GM19043 (cell line): ENCODE measurements at regions not wholly inside any gene's neighbourhood (a gene's known extent, or its start where the extent isn't known, plus 50 kb on each side); places are given as distances from the start of the nearest gene placed in this dataset.
"Not testable (repeated sequence)": the region's sequence is repeated elsewhere in the genome, so short reads cannot be mapped to it uniquely, and the experiment has no call there.

ENCODE experiments used
- ATAC-seq: cut with Tn5 transposase; IDR thresholded peaks from one replicate; pipeline ENCODE4 v1.9.1; 2021; ENCODE audit warnings: low read depth; ENCODE audit not compliant: unreplicated experiment

DNA sequence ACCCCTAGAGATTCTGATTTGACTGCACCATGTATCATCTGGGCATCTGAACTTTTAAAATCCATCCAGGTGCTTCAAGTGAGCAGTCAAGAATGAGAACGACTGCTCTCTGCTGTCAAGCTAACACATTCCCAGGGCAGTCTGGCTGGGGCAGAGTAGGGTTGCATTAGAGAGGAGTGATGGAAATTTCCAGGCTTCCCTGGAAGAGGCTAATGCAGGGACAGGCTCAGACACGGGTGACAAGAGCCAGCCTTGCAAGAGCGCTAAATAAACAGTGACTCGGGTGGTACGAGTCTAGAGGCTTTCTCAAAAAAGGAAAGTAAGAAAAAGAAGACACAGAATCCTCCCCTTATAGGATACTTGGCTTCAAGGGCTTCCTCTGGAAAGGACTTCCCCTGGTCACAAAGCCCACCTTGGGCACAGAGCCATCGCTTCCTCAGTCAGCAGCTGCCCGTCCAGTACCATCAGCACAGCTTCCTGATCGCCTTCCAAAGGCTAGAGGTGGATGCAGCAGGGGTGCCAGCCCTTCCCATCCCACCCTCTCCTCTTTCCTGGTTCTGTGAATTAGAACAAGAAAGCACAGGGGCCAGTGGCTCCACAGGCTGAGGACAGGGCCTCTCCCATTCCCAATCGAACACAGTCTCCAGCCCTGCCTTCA is 177.4 kb upstream of the RREB1 start:
- ATAC-seq = no peak

DNA sequence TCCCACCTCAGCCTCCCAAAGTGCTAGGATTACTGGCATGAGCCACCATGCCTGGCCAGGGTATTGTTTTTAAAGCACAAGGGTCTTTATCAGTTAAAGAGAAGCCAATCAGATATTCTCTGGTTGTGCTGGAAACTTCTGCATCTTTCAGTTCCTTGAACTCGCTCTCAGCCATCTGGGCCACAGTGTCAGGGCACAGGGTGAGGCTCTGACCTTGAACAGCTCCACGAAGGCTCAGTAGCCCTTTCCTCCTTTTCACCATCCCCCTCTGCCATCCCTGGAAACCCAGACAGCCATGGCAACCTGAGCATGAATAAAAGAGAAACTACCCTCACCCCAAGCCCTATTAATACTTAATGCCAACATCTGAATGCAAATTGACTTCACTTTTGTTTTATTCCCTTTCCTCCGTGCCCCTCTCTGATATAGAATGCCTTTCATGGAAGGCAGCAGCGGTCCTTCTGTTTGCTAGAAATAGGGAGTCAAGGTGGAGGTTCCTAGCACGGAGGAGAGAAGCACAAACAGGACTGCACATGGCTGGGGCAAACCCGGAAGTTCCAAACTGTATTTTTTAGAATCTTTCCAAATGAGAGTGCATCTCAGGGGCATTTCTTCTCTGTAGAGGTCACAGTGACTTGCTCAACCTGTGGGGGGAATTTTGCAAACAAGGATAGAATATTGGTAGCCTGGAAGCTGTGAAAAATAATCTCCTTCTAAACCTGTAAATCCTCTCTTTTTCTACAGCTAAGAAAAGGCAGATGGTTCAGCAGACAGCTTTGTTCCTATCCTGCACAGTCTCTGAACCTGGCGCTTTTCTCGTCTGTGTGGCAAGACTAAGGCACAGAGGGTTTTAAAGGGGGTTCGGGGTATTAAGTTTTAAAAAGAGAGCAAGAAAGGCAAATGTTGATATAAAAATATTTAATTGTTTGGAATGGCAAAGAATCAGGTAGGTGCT is 176.4 kb upstream of the RREB1 start:
- ATAC-seq = peak; percentile 53

DNA sequence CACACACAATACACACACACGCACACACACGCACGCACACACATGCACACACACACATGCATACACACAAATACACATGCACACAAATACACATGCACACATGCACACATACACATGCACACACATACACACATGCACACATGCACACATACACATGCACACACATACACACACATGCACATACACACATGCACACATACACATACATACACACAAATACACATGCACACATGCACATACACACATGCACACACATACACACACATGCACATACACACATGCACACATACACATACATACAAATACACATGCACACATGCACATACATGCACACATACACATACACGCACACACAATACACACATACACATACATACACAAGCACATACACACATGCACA is 175.4 kb upstream of the RREB1 start:
- no peak for ATAC-seq

DNA sequence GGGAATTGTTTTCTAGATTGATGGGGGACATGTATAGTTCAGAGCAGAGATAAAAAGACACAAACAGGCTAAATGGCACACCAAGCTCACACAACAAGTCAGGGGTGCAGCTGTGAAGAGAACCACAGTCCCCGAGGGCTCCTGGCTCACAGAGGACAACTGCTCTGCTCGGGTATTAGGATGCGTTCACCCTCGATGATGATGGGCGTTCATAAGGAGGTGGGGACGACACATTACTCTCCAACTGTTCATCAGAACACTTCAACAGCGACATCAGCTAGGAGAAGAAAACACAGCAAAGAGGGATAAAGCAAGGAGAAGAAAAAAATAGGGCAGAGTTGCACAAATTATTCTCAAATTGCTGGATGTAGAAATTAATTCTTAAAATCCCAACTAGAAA is 174.8 kb upstream of the RREB1 start:
- no peak for ATAC-seq

DNA sequence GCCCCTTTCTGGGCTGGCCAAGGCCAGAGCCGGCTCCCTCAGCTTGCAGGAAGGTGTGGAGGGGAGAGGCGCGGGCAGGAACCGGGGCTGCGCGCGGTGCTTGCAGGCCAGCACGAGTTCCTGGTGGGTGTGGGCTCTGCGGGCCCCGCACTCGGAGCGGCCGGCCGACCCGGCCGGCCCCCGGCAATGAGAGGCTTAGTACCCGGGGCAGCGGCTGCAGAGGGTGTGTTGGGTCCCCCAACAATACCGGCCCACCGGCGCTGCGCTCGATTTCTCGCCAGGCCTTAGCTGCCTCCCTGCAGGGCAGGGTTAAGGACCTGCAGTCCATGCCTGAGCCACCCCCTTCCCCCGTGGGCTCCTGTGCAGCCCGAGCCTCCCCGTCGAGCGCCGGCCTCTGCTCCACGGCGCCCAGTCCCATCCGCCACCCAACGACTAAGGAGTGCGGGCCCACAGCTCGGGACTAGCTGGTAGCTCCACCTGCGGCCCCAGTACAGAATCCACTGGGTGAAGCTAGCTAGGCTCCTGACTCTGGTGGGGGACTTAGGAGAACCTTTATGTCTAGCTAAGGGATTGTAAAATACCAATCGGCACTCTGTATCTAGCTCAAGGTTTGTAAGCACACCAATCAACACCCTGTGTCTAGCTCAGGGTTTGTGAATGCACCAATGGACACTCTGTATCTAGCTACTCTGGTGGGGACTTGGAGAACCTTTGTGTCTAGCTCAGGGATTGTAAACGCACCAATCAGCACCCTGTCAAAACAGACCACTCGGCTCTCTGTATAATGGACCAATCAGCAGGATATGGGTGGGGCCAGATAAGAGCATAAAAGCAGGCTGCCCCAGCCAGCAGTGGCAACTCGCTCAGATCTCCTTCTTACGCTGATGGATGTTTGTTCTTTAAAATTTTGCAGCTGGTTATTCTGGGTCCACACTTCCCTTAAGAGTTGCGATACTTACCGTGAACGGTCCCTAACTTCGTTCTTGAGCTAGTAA is 167.4 kb upstream of the RREB1 start:
- ATAC-seq = no peak

DNA sequence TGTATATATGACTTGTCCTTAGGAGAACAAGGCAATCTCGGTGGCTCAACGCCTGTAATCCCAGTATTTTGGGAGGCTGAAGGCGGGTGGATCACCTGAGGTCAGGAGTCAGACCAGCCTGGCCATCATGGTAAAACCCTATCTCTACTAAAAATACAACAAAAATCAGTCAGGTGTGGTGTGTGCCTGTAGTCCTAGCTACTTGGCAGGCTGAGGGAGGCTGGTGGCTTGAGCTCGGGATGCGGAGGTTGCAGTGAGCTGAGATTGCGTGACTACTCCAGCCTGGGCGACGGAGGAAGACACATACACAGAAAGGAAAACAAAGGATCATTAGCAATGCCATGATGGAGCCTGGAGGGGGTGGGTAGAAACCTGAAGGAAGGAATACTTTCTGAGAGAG is 166.6 kb upstream of the RREB1 start:
- no peak for ATAC-seq

DNA sequence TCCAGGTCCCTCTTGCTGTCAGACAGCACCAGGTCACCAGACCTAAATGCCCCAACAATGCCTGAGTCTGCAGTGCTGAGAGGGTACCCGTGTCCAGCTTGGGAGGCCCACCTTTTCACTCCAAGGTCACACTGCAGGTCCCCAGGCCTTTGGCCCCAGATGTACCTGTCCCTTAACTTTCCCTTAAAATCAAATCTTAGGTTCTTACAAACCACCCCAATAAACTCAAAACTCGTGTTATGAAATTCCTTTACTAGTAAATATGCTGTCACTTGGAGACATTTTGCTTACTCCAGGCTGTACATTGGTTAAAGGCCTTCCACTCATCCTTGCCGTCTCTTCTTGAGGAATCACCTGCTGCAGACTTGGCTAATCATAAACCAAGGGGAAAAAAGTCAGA is 165.7 kb upstream of the RREB1 start:
- no peak for ATAC-seq

DNA sequence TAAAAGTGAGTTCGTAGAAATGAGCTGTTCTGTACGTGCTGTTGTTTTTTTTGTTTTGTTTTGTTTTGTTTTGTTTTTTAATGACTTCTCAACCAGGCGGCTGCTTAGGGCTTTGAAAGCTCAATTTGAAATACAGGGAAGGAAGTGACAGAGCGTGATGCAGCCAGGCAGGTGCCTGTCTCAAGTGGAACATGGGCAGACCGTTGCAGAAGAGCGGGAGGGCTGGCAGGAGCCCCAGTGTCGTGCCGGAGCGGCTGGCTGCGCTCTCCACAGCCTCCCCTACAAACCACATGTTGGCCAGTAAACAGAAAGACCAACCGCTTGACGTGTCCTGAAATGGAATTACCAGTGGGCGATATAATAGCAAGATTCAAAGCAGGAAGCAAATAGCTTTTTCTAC is 164.9 kb upstream of the RREB1 start:
- peak; percentile 77 for ATAC-seq

DNA sequence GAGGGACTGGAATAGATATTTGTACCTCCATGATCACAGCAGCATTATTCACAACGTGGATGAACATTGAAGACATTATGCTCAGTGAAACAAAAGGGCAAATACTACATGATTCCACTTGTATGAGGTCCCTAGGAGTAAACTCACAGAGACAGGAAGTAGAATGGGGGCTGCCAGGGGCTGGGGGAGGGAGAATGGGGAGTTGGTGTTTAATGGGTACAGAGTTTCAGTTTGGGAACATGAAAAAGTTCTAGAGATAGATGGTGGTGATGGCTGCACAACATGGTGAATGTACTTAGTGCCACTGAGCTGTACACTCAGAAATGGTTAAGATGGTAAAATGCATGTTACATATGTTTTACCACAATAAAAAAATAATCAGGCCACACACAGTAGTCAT is 164.3 kb upstream of the RREB1 start:
- ATAC-seq = no peak

DNA sequence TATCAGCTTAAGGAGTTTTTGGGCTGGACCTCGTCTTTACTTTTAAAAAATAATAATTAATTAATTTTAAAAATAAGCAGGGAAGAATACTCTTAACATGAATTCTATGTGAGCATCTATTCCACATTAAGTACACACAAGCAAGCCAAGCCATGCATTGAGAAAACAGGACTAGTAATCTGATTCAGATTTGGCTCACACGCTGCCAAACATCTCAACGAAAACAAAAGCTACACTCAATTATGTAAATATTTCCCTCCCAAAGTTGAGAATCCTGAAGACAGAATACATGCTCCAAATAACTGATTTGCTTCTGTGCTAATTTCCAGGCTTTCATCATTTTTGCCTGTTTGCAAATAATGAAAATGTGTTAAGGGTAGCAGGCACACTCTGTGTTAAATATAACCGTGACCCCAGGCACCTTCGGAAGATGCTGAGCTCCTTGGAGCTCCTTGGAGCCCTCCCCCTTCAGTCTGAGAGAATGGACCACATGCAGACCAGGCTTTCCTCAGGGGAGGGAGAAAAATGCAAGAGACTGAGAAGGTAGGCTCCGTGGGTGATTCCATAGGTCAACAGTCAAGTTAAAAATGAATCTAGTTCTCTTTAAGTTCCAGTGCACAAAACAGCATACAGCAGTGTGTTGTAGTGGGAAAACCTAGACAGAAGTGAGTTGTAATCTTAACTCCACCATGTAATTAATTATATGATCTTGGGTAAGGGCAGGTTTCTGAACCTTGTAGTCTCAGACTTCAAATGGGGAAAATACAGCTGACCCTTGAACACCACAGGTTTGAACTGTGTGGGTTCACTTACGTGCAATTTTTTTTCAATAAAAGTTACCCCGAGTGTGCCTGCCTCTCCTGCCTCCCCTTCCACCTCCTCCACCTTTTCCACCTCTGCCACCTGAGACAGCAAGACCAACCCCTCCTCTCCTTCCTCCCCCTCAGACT is 161.3 kb upstream of the RREB1 start:
- no peak for ATAC-seq

DNA sequence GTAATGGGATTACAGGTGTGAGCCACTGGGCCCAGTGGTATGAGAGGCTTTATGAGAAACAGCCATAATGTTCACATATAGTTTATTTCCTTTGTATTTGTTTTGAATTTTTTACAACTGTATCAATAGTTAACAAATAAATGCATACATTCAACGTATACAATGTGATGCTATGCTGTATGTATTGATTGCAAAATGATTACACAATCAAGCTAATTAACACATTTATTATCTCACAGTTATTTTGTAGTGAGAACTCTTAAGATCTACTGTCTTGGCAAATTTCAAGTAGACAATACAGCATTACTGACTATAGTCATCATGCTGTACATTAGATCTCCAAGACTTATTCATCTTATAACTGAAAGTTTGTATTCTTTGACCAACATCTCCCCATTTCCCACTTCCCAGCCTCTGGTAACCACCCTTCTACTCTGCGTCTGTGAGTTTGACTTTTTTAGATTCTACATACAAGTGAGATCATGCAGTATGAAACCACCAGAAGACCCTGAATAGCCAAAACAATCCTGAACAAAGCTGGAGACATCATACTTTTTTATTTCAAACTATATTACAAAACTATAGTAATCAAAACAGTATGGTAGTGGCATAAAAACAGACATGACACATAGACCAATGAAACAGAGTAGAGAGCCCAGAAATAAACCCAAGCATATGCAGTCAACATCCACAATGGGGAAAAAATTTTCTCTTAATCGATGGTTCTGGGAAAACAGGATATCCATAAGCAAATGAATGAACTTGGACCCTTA is 157.2 kb upstream of the RREB1 start:
- no peak for ATAC-seq

DNA sequence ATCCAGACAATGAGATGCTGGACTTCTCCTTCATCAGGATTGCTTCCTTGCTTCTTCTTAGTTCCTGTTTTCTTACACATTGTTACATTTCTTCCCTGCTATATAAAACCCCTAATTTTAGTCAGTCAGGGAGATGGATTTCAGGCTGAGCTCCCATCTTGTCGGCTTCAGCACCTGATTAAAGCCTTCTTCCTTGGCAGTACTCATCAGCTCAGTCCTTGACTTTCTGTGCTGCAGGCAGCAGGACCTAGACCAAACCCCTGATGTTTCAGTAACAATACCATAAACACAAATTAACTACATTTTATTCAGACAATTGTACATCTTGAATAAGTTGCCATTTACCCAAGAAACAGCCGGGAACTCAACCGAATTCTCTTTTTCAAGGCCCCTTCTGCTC is 156.4 kb upstream of the RREB1 start:
- no peak for ATAC-seq

DNA sequence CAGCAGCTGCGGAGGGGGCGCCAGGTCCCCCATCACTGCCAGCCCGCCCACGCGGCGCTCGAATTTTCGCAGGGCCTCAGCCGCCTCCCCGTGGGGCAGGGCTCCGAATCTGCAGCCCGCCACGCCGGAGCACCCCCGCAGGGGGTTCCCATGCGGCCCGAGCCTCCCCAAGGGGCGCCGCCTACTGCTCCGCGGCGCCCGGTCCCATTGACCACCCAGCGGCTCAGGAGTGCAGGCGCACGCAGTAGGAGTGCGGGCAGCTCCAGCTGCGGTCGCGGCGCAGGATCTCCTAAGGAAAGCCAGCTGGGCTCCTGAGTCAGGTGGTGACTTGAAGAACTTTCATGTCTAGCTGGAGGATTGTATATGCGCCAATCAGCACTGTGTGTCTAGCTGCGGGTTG is 155.3 kb upstream of the RREB1 start:
- no peak for ATAC-seq

DNA sequence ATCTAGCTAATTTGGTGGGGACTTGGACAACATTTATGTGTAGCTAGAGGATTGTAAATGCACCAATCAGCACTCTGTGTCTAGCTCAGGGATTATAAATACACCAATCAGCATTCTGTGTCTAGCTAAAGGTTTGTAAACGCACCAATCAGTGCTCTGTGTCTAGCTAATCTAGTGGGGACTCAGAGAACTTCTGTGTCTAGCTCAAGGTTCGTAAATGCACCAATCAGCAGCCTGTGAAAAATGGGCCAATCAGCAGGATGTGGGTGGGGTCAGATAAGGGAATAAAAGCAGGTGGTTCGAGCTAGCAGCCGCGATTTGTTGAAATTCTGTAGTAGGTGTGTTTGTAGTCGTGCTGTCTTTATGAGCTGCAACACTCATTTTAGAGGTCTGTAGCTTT is 154.8 kb upstream of the RREB1 start:
- not testable (repeated sequence) for ATAC-seq

DNA sequence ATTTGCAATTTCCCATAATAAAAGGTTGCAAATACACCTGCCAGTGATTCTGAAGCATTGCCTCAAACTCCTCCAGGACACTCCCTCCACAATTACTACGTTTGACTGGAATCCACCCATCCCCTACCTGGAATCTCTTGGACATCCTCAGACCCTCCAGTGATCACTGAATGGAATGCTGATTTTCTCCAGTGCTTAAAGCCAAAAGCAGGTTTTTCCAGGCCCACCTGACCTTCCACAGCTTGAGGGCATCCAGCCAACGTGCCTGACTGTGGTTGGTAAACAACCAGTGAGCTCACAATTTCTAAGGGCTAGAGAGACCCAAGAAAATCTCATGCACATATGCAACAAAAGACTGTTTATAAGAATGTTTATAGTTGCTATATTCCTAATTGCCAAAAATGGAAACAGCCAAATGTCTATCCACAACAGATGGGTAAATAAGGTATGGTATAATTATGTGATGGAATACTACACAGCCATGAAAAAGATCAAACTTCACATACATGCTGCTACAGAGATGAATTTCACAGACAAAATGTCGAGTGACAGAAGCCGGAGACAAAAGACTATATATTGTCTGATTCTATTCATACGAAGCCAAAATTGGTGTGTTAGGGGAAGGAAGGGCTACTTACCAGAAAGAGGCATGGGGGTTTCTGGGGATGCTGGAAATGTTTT is 147.1 kb upstream of the RREB1 start:
- ATAC-seq = no peak

DNA sequence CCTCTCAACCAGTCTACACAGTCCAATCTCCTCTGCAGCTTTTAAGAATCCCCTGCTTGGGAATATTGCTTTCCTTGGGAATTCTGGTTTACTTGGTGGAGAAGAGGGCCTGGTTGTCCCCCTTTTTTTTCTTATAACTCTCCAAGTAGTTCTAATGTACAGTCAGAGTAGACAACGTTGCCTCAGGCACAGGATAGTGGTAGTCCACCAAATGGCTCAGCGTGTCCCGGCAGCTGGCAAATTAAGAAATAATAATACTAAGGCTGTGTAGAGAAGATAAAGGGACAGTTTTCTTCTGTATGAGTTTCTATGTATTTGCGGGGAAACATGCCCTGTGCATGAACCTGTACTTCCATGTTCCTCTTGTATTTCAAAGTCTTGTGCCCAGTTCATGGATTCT is 145.7 kb upstream of the RREB1 start:
- no peak for ATAC-seq

DNA sequence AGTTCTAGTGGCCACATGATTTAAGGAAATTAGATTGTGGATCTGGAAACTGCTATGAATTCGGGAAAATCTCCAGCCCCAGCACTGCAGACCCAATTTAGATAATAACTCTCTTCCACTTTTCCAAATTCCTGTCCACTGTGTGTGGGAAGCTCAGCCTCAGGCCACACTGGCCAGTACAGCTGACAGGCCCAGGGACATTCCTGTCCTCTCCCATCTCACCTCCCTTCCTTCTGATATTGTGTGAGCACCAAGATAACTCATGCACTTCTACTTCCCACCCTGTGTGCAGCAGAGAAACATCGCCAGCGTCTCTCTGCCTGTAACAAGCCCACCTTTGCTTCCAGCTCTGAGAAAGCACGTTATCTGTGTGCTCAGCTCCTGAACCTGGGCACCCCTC is 145.1 kb upstream of the RREB1 start:
- ATAC-seq = no peak

DNA sequence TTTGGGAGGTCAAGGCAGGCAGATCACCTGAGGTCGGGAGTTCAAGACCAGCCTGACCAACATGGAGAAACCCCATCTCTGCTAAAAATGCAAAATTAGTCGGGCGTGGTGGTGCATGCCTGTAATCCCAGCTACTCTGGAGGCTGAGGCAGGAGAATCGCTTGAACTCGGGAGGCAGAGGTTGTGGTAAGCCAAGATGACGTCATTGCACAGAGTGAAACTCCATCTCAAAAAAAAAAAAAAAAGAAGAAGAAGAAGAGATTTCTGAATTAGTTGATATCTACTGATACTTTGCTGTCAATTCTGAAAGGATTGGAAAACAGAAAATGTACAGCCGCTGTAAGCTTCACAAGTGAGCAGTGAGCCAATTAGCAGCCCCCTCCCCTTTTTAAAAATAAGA is 144.4 kb upstream of the RREB1 start:
- not testable (repeated sequence) for ATAC-seq
